ENCODE measurements at regions not wholly inside any gene's neighbourhood (a gene's known extent, or its start where the extent isn't known, plus 50 kb on each side); places are given as distances from the start of the nearest gene placed in this dataset.

GRCh38 chr5:142495531-142495930 lies 170.7 kb upstream of the SPRY4 start:
- TF ChIP-seq TAF1 (IDR thresholded peaks at IDR 0.05; ENCODE audit: borderline replicate concordance, insufficient read depth, low read length) (no peak), POLR2AphosphoS5 (IDR thresholded peaks at IDR 0.05; ENCODE audit: low read depth, low read length) (no peak), SIN3A (IDR thresholded peaks at IDR 0.05; ENCODE audit: borderline replicate concordance, insufficient read depth, low read length) (no peak), REST (IDR thresholded peaks at IDR 0.05; ENCODE audit: insufficient read depth in 1 of 2, low read depth in 2 of 2, low read length in 2 of 2) (no peak)

All from PFSK-1 (cell line).